CD4-positive, alpha-beta T cell (primary cell): ENCODE measurements at regions not wholly inside any gene's neighbourhood (a gene's known extent, or its start where the extent isn't known, plus 50 kb on each side); places are given as distances from the start of the nearest gene placed in this dataset.

ENCODE experiments used
- ATAC-seq: fragments of 200-7000 bp; cut with Tn5 transposase; one replicate; pipeline ENCODE4 v1.10.0; 2022; ENCODE audit warnings: mild to moderate bottlenecking; ENCODE audit not compliant: poor library complexity
- CTCF ChIA-PET: fragments of 350-600 bp; sonication (Branson Sonifier 250); formaldehyde crosslinking; loops from one replicate; lab custom pipeline; 2021; ENCODE audit warnings: antibody characterized with exemption, inconsistent platforms; lab: Charles Lee
- POLR2A ChIA-PET: fragments of 350-600 bp; sonication (Branson Sonifier 250); formaldehyde crosslinking; loops from one replicate; lab custom pipeline; 2021; ENCODE audit warnings: antibody characterized with exemption, inconsistent platforms; lab: Charles Lee
- DNase-seq, 14 experiments: peaks; one replicate each; pipeline ENCODE4 v3.0.0-alpha.2; 2013 to 2020; ENCODE audit warnings: mixed read lengths in 2 of 14
- H3K27ac ChIP-seq, 2 donors: one replicate each; pipeline versions ENCODE4 v1.5.1 to v1.7.0; 2013; ENCODE audit warnings: low read length in 2 of 2, low read depth in 1 of 2, mild to moderate bottlenecking in 1 of 2
- H3K27me3 ChIP-seq, 2 experiments: 1 replicate in 1 of 2; 2 replicates in 1 of 2; pipeline versions ENCODE4 v1.6.1 to v1.7.0; 2013; ENCODE audit warnings: low read length in 2 of 2, control low read depth in 1 of 2, mild to moderate bottlenecking in 1 of 2, moderate library complexity in 1 of 2; ENCODE audit not compliant: insufficient read depth in 2 of 2, control insufficient read depth in 1 of 2
- H3K36me3 ChIP-seq: one replicate; pipeline ENCODE4 v1.6.1; 2013; ENCODE audit warnings: low read length, control low read depth; ENCODE audit not compliant: insufficient read depth
- H3K4me1 ChIP-seq: one replicate; pipeline ENCODE4 v1.6.1; 2013; ENCODE audit warnings: low read length, control low read depth; ENCODE audit not compliant: insufficient read depth
- H3K4me3 ChIP-seq: one replicate; pipeline ENCODE4 v1.5.1; 2013; ENCODE audit warnings: mild to moderate bottlenecking, low read length, moderate library complexity
- H3K9me3 ChIP-seq, 2 experiments: 1 replicate in 1 of 2; 2 replicates in 1 of 2; pipeline versions ENCODE4 v1.6.1 to v1.7.0; 2013; ENCODE audit warnings: low read length in 2 of 2, mild to moderate bottlenecking in 2 of 2, control low read depth in 1 of 2, moderate library complexity in 1 of 2; ENCODE audit not compliant: control insufficient read depth in 1 of 2, insufficient read depth in 1 of 2
- H3K27ac Mint-ChIP-seq: one replicate; pipeline ENCODE4 v1.8.0; 2020; ENCODE audit warnings: mixed read lengths
- H3K27me3 Mint-ChIP-seq: one replicate; pipeline ENCODE4 v1.8.0; 2021; ENCODE audit warnings: mixed read lengths
- H3K36me3 Mint-ChIP-seq: one replicate; pipeline ENCODE4 v1.8.0; 2021; ENCODE audit warnings: low read depth, mixed read lengths
- H3K4me1 Mint-ChIP-seq: one replicate; pipeline ENCODE4 v1.8.0; 2021; ENCODE audit warnings: low read depth, mixed read lengths
- H3K4me3 Mint-ChIP-seq: one replicate; pipeline ENCODE4 v1.8.0; 2020; ENCODE audit warnings: mild to moderate bottlenecking, mixed read lengths
- H3K9me3 Mint-ChIP-seq: one replicate; pipeline ENCODE4 v1.8.0; 2020; ENCODE audit warnings: mixed read lengths
- CTCF ChIP-seq: fragments of 200-600 bp; IDR thresholded peaks from one replicate; pipeline ENCODE4 v1.8.0; 2022; ENCODE audit warnings: antibody characterized with exemption, mild to moderate bottlenecking
- intact Hi-C, 2 experiments: fragments of 100-400 bp; cut with DNase I in 1 of 2; cut with micrococcal nuclease in 1 of 2; formaldehyde crosslinking; loops; one replicate each; pipeline versions ENCODE4 v1.15.1 to v1.9.0; 2023 to 2025; cut with DNase I, micrococcal nuclease

GRCh38 chr3:176578316-176578715 is 619.0 kb downstream of the TBL1XR1 start:
- no peaks in the 10 kb centered on the region for H3K9me3 ChIP-seq
- Mint-ChIP-seq H3K27me3 (no peaks in the 10 kb centered on the region), H3K36me3 (no peaks in the 10 kb centered on the region), H3K4me3 (no peak overlapping the region), H3K9me3 (peaks cover 3% of the 10 kb centered on the region), H3K4me1 (no peaks in the 10 kb centered on the region), H3K27ac (no peak overlapping the region)
- H3K27ac ChIP-seq = no peak overlapping the region
- CTCF ChIA-PET = no interaction called here
- no peak overlapping the region for H3K4me3 ChIP-seq
- POLR2A ChIA-PET = no interaction called here
- DNase-seq (no peak), ATAC-seq (no peak)
- H3K27me3 ChIP-seq = no peaks in the 10 kb centered on the region
- intact Hi-C loops = no loop called here
- no peaks in the 10 kb centered on the region for H3K36me3 ChIP-seq
- no peaks in the 10 kb centered on the region for H3K4me1 ChIP-seq
- TF ChIP-seq CTCF = no peak

- Histone ChIP-seq H3K9me3 (peaks cover 0 to 7% of the 10 kb centered on the region in 2 experiments), H3K36me3 (no peaks in the 10 kb centered on the region), H3K4me3 (no peak overlapping the region), H3K4me1 (no peaks in the 10 kb centered on the region), H3K27me3 (no peaks in the 10 kb centered on the region), H3K27ac (no peak overlapping the region)
- Mint-ChIP-seq H3K4me3 (no peak overlapping the region), H3K27ac (no peak overlapping the region), H3K9me3 (peaks cover 3% of the 10 kb centered on the region), H3K27me3 (no peaks in the 10 kb centered on the region), H3K36me3 (no peaks in the 10 kb centered on the region), H3K4me1 (no peaks in the 10 kb centered on the region)
- ATAC-seq = no peak
- no peak for DNase-seq
- intact Hi-C loops = no loop called here
- POLR2A ChIA-PET = no interaction called here
- CTCF ChIA-PET = no interaction called here
- no peak for TF ChIP-seq CTCF
Observed at GRCh38 chr3:176577447-176577846, 619.8 kb downstream of the TBL1XR1 start.

GRCh38 chr3:176574786-176575185 is 622.5 kb downstream of the TBL1XR1 start:
- H3K9me3 ChIP-seq = peaks cover 0 to 9% of the 10 kb centered on the region in 2 experiments
- Mint-ChIP-seq H3K36me3 (no peaks in the 10 kb centered on the region), H3K9me3 (peaks cover 3% of the 10 kb centered on the region), H3K4me3 (no peak overlapping the region), H3K27me3 (no peaks in the 10 kb centered on the region), H3K4me1 (no peaks in the 10 kb centered on the region), H3K27ac (no peak overlapping the region)
- H3K4me1 ChIP-seq = no peaks in the 10 kb centered on the region
- POLR2A ChIA-PET = no interaction called here
- H3K4me3 ChIP-seq = no peak overlapping the region
- no peak for TF ChIP-seq CTCF
- H3K36me3 ChIP-seq = no peaks in the 10 kb centered on the region
- ATAC-seq (no peak), DNase-seq (no peak)
- CTCF ChIA-PET = interaction anchor here (0.6 kb wide), 1 partner anchor 601 kb away, joined by 3 read pairs; no protein-coding TSS in a partner anchor
- intact Hi-C loops = no loop called here
- H3K27ac ChIP-seq = no peak overlapping the region
- no peaks in the 10 kb centered on the region for H3K27me3 ChIP-seq
